KMS-11 (cell line): ENCODE measurements at regions not wholly inside any gene's neighbourhood (a gene's known extent, or its start where the extent isn't known, plus 50 kb on each side); places are given as distances from the start of the nearest gene placed in this dataset.

Experiments
- H2AFZ ChIP-seq: fragments of 200-600 bp; sonication (generic); 2 replicates; pipeline ENCODE4 v1.6.1; 2016; ENCODE audit warnings: antibody characterized with exemption, mixed run types, low read depth
- H3K27ac ChIP-seq: fragments of 200-600 bp; sonication (generic); 2 replicates; pipeline ENCODE4 v1.6.1; 2016; ENCODE audit warnings: mild to moderate bottlenecking, mixed run types
- H3K27me3 ChIP-seq: fragments of 200-600 bp; sonication (generic); 2 replicates; pipeline ENCODE4 v1.6.1; 2017; ENCODE audit warnings: mild to moderate bottlenecking, low read depth, mixed run types, moderate library complexity; ENCODE audit not compliant: insufficient read depth
- H3K36me3 ChIP-seq: fragments of 200-600 bp; sonication (generic); 2 replicates; pipeline ENCODE4 v1.6.1; 2017; ENCODE audit warnings: mild to moderate bottlenecking, mixed run types; ENCODE audit not compliant: insufficient read depth
- H3K4me1 ChIP-seq: fragments of 200-600 bp; sonication (generic); 2 replicates; pipeline ENCODE4 v1.6.1; 2016; ENCODE audit warnings: mild to moderate bottlenecking, low read depth, mixed run types; ENCODE audit not compliant: poor library complexity, severe bottlenecking
- H3K4me2 ChIP-seq: fragments of 200-600 bp; sonication (generic); 2 replicates; pipeline ENCODE4 v1.7.0; 2016; ENCODE audit warnings: mild to moderate bottlenecking, mixed run types
- H3K4me3 ChIP-seq: fragments of 200-600 bp; sonication (generic); IDR thresholded peaks from 2 replicates; pipeline ENCODE4 v1.6.1; 2017; ENCODE audit warnings: low read depth, low read length, mixed read lengths; ENCODE audit not compliant: insufficient read depth
- H3K79me2 ChIP-seq: fragments of 200-600 bp; sonication (generic); 2 replicates; pipeline ENCODE4 v1.6.1; 2016; ENCODE audit warnings: low read depth, mixed run types; ENCODE audit not compliant: insufficient read depth
- H3K9ac ChIP-seq: fragments of 200-600 bp; sonication (generic); 2 replicates; pipeline ENCODE4 v1.6.1; 2016; ENCODE audit warnings: mild to moderate bottlenecking, mixed run types
- H4K20me1 ChIP-seq: fragments of 200-600 bp; sonication (generic); 2 replicates; pipeline ENCODE4 v1.6.1; 2016; ENCODE audit warnings: mild to moderate bottlenecking, mixed run types; ENCODE audit not compliant: insufficient read depth
- TF ChIP-seq, protein P1 (sequence below): fragments of 200-600 bp; sonication (generic); conservative IDR thresholded peaks from 2 replicates; pipeline ENCODE4 v1.6.1; 2017; ENCODE audit warnings: low read depth, mild to moderate bottlenecking, antibody characterized with exemption, low read length, moderate library complexity, mixed read lengths

DNA sequence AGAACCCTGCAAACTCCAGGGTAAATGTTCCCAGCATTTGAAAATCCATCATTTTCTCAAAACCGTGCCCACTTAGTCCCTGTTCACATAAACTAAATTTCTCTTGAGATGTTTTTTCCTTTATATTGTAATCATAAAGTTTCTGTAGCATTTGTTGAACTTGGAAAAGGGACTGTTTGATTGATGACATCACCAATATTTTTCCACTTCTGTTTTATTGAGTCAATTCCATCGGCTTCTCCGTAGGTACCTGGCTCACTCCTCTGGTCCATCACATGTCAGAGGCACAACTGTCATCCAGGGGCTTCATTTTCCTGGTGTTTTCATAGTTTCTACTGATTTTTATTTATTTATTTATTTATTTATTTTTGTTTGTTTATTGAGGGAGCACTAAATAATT is 462.5 kb upstream of the PFKP start:
- no peak overlapping the region for H3K27ac ChIP-seq
- H3K4me2 ChIP-seq, result no peak overlapping the region
- no peaks in the 10 kb centered on the region for H3K36me3 ChIP-seq
- no peak overlapping the region for H3K9ac ChIP-seq
- H3K4me1 ChIP-seq, result no peaks in the 10 kb centered on the region
- H3K79me2 ChIP-seq, result no peaks in the 10 kb centered on the region
- H4K20me1 ChIP-seq, result no peaks in the 10 kb centered on the region
- H3K4me3 ChIP-seq, result no peak overlapping the region
- TF ChIP-seq, protein P1, sequence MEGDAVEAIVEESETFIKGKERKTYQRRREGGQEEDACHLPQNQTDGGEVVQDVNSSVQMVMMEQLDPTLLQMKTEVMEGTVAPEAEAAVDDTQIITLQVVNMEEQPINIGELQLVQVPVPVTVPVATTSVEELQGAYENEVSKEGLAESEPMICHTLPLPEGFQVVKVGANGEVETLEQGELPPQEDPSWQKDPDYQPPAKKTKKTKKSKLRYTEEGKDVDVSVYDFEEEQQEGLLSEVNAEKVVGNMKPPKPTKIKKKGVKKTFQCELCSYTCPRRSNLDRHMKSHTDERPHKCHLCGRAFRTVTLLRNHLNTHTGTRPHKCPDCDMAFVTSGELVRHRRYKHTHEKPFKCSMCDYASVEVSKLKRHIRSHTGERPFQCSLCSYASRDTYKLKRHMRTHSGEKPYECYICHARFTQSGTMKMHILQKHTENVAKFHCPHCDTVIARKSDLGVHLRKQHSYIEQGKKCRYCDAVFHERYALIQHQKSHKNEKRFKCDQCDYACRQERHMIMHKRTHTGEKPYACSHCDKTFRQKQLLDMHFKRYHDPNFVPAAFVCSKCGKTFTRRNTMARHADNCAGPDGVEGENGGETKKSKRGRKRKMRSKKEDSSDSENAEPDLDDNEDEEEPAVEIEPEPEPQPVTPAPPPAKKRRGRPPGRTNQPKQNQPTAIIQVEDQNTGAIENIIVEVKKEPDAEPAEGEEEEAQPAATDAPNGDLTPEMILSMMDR, result no peak
- H3K27me3 ChIP-seq, result no peaks in the 10 kb centered on the region
- H2AFZ ChIP-seq, result no peak overlapping the region

DNA sequence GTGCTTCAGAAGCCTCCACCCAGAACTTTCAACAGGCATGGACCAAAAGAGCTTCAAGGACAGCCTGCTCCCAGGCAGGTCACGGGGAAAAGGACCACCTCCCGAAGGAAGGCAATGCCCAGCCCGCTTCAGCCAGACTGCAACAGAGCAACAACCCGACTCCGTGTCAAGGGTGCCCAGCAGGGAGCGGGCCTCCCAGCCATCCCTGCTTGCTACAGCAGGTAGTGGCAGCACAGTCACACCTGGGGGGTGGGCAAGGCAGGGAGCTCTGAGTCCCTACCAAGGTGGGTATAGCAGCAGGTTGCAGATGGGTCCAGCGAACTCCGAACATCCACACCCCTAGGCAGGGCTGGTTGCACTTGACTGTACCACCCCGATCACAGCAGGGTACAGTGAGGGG is 467.8 kb upstream of the PFKP start:
- Histone ChIP-seq H3K9ac (no peak overlapping the region), H3K4me2 (no peak overlapping the region), H2AFZ (no peak overlapping the region), H3K4me1 (no peaks in the 10 kb centered on the region), H3K4me3 (no peak overlapping the region), H3K36me3 (no peaks in the 10 kb centered on the region), H3K79me2 (no peaks in the 10 kb centered on the region), H3K27me3 (no peaks in the 10 kb centered on the region), H4K20me1 (no peaks in the 10 kb centered on the region), H3K27ac (no peak overlapping the region)
- TF ChIP-seq, protein P1, result no peak

DNA sequence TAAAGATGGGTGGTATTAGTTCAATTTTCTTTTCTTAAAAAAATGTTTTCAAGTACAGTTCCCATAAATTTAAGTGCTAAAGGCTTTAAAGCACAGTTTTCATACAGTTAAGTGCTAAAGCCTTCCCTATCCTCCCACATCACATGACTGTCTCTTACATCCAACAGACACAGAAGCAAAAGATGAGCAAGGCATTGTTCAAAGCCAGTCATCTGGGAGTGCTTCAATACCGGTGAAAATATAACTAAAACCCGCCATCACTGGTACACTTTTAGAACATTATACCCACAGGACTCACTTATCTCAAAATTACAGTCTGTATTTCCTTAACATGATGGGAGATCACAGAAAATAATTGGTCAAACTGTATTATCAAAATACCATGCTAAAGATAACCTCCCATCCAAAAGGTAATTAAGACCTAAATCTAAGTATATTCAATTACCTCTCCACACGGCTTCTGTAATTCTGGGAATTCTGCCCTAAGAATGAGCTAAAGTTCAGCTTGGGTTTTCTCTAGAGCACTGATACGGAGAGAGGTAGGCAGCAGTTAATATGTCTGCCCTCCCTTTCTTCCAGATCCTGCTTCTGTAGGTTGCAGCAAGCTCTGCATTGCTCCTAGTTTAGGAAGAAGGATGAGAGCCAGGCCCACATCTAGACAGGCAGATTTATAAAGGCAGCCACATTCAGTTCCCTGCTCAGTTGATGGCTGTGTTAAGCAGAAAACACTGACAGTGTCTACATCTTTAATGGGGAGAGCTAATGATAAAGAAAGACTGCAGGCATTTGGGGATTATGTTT is 474.8 kb upstream of the PFKP start:
- H3K27ac ChIP-seq, result no peak overlapping the region
- H3K4me2 ChIP-seq, result no peak overlapping the region
- H3K79me2 ChIP-seq, result no peaks in the 10 kb centered on the region

DNA sequence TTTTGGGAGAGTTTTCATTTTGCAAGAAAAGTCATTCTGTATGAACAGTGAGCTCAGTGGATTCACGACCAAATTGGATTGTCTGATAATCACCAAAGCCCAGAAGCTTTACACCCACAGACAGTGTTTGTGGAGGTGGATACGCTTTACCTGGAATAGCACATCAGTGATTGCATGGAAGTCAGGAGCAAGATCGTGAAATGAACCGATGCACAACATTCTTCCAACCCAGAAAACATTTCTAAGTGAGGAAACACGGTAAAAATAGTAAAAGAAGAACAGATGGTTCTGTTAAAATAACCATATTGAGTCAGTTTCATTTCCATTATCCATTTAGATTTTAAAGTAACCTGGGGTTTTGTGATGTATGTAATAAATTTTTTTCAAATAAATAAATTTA is 478.2 kb upstream of the PFKP start:
- Histone ChIP-seq H3K4me2 (no peak overlapping the region), H3K9ac (no peak overlapping the region), H3K27me3 (no peaks in the 10 kb centered on the region), H4K20me1 (no peaks in the 10 kb centered on the region), H3K4me3 (no peak overlapping the region), H3K27ac (no peak overlapping the region), H3K4me1 (no peaks in the 10 kb centered on the region), H3K36me3 (no peaks in the 10 kb centered on the region), H2AFZ (no peak overlapping the region), H3K79me2 (no peaks in the 10 kb centered on the region)
- TF ChIP-seq, protein P1, result no peak

More for the DNA sequence above, 474.8 kb upstream of the PFKP start:
- H3K4me1 ChIP-seq, result no peaks in the 10 kb centered on the region
- H3K27me3 ChIP-seq, result no peaks in the 10 kb centered on the region
- H3K36me3 ChIP-seq, result no peaks in the 10 kb centered on the region
- no peaks in the 10 kb centered on the region for H4K20me1 ChIP-seq
- TF ChIP-seq, protein P1, result no peak
- no peak overlapping the region for H3K9ac ChIP-seq
- H2AFZ ChIP-seq, result no peak overlapping the region
- H3K4me3 ChIP-seq, result no peak overlapping the region
